ENCODE measurements at regions not wholly inside any gene's neighbourhood (a gene's known extent, or its start where the extent isn't known, plus 50 kb on each side); places are given as distances from the start of the nearest gene placed in this dataset.

- POLR2A ChIA-PET (ENCODE audit: partially characterized antibody), result no interaction called here
- FAIRE-seq, result no peak
- 92% methylated on average over 1 of the region's 1 CpG; no CpG with 5 or more reads in 1 of the 2 experiments for WGBS, 2 experiments (ENCODE audit: extremely low coverage in 1 of 2, insufficient coverage in 1 of 2, insufficient read length in 1 of 2, insufficient replicate concordance in 2 of 2, low coverage in 1 of 2, low lambda C conversion rate in 2 of 2, missing lambda C conversion rate in 1 of 2)
- H4K20me1 ChIP-seq (replicated peaks in 1 of 2; ENCODE audit: control insufficient read depth in 1 of 2, insufficient read depth in 2 of 2, low read length in 2 of 2), result no peaks in the 10 kb centered on the region
- H2BK20ac ChIP-seq (ENCODE audit: low read length), result no peak overlapping the region
- H2BK5ac ChIP-seq (ENCODE audit: low read depth, low read length), result no peak overlapping the region
- H4K91ac ChIP-seq (replicated peaks; ENCODE audit: insufficient read length, low read length), result no peak overlapping the region
- H3K23ac ChIP-seq (ENCODE audit: insufficient read length), result no peak overlapping the region
- H3K4me3 ChIP-seq (ENCODE audit: extremely low read depth in 1 of 4, insufficient read depth in 2 of 4, low read depth in 3 of 4, low read length in 4 of 4), result no peak overlapping the region
- H2AFZ ChIP-seq (ENCODE audit: low read length), result no peak overlapping the region
- H3K9me3 ChIP-seq (ENCODE audit: insufficient read depth in 2 of 2, low read depth in 1 of 2, low read length in 1 of 2), result peaks cover 0 to 3% of the 10 kb centered on the region in 2 experiments; a peak in 1 of 4 replicates
- no peak overlapping the region for H2BK120ac ChIP-seq (replicated peaks; ENCODE audit: low read depth, low read length)
- H3K27ac ChIP-seq (ENCODE audit: low read depth, low read length), result no peak overlapping the region
- no peaks in the 10 kb centered on the region for H3K27me3 ChIP-seq (replicated peaks in 1 of 4; ENCODE audit: control insufficient read depth in 3 of 4, extremely low read depth in 1 of 4, insufficient read depth in 3 of 4, low read length in 3 of 4)
- H2AK5ac ChIP-seq (ENCODE audit: low read depth, low read length), result no peak overlapping the region
- H3K23me2 ChIP-seq (ENCODE audit: low read depth, low read length), result no peaks in the 10 kb centered on the region
- H3K4me2 ChIP-seq (ENCODE audit: insufficient read depth in 1 of 2, low read depth in 2 of 2, low read length in 2 of 2), result no peak overlapping the region
- H4K5ac ChIP-seq (ENCODE audit: insufficient read length, low read depth, low read length), result no peak overlapping the region
- no peak overlapping the region for H3K14ac ChIP-seq (ENCODE audit: insufficient read length)
- no peaks in the 10 kb centered on the region for H3K79me1 ChIP-seq (ENCODE audit: low read depth, low read length)
- no peak for DNase-seq (ENCODE audit: low read depth in 1 of 2, low spot score in 2 of 2)
- no peaks in the 10 kb centered on the region for H3K4me1 ChIP-seq (replicated peaks in 1 of 4; ENCODE audit: control insufficient read depth in 3 of 4, insufficient read depth in 4 of 4, low read length in 3 of 4)
- H3K4ac ChIP-seq (replicated peaks; ENCODE audit: insufficient read length, low read depth, low read length), result no peak overlapping the region
- no peak for TF ChIP-seq TEAD4 (IDR thresholded peaks at IDR 0.05; ENCODE audit: low read depth, low read length)
- TF ChIP-seq POU5F1 (IDR thresholded peaks at IDR 0.05; ENCODE audit: low read depth, low read length), result no peak
- no peak for TF ChIP-seq FOSL1 (IDR thresholded peaks at IDR 0.05; ENCODE audit: insufficient read depth, low read depth, low read length)
- no peak for TF ChIP-seq JUN (IDR thresholded peaks at IDR 0.05; ENCODE audit: low read depth, low read length)
- TF ChIP-seq EP300 (IDR thresholded peaks at IDR 0.05; ENCODE audit: borderline replicate concordance in 1 of 2, low read depth in 2 of 2, low read length in 2 of 2), result no peak
- no peak for TF ChIP-seq RXRA (IDR thresholded peaks at IDR 0.05; ENCODE audit: insufficient read depth, low read depth, low read length)
- TF ChIP-seq KDM1A (IDR thresholded peaks at IDR 0.05; ENCODE audit: borderline replicate concordance, low read length), result no peak
- no peak for TF ChIP-seq HDAC6 (IDR thresholded peaks at IDR 0.05; ENCODE audit: low read depth, low read length)
- TF ChIP-seq E2F6 (IDR thresholded peaks at IDR 0.05), result no peak
- no peak for TF ChIP-seq MAX (IDR thresholded peaks at IDR 0.05)
- no peak for TF ChIP-seq POLR2A (IDR thresholded peaks at IDR 0.05; ENCODE audit: control extremely low read depth in 1 of 2, low read depth in 2 of 2, low read length in 2 of 2)
- TF ChIP-seq SIX5 (IDR thresholded peaks at IDR 0.05; ENCODE audit: low read depth, low read length), result no peak
- no peak for TF ChIP-seq SAP30 (IDR thresholded peaks at IDR 0.05; ENCODE audit: insufficient read depth, insufficient replicate concordance, low read length)
- H4K8ac ChIP-seq (ENCODE audit: extremely low read depth, insufficient read depth, low read length), result no peak overlapping the region
- H3K18ac ChIP-seq (ENCODE audit: extremely low read depth, low read length), result no peak overlapping the region
- CTCF ChIA-PET (ENCODE audit: partially characterized antibody), result interaction anchor here (0.7 to 1.4 kb wide), 2 partner anchors 16 to 454 kb away, joined by 3 to 9 read pairs; no protein-coding TSS in a partner anchor
- no peak overlapping the region for H3K56ac ChIP-seq (replicated peaks; ENCODE audit: insufficient read length, low read depth, low read length)
- no peaks in the 10 kb centered on the region for H3K79me2 ChIP-seq (ENCODE audit: control insufficient read depth in 1 of 2, insufficient read depth in 2 of 2, low read length in 2 of 2)
- H3K9ac ChIP-seq (replicated peaks in 1 of 4; ENCODE audit: extremely low read depth in 1 of 4, low read depth in 3 of 4, low read length in 3 of 4), result no peak overlapping the region
- H2BK12ac ChIP-seq (ENCODE audit: low read depth, low read length), result no peak overlapping the region
- H2BK15ac ChIP-seq (ENCODE audit: low read length), result no peak overlapping the region
- H3K36me3 ChIP-seq (ENCODE audit: control insufficient read depth in 2 of 4, insufficient read depth in 4 of 4, low read length in 3 of 4), result no peaks in the 10 kb centered on the region
These were observed 312.5 kb downstream of the OXSM start for GRCh38 chr3:26102376-26102775.
